PFSK-1 (cell line): ENCODE measurements at regions not wholly inside any gene's neighbourhood (a gene's known extent, or its start where the extent isn't known, plus 50 kb on each side); places are given as distances from the start of the nearest gene placed in this dataset.

Experiments used
- FOXP2 ChIP-seq: optimal IDR thresholded peaks from 2 replicates; pipeline ENCODE3; 2011; ENCODE audit warnings: borderline replicate concordance, control low read depth, inconsistent platforms; ENCODE audit not compliant: insufficient read depth; ENCODE audit errors: extremely low read length, extremely low read depth
- POLR2AphosphoS5 ChIP-seq: IDR thresholded peaks from 2 replicates; pipeline ENCODE4 v1.6.1; 2012; ENCODE audit warnings: low read depth, mild to moderate bottlenecking, control low read depth, low read length, moderate library complexity
- SIN3A ChIP-seq: IDR thresholded peaks from 2 replicates; pipeline ENCODE4 v1.6.1; 2012; ENCODE audit warnings: mild to moderate bottlenecking, low read length, moderate library complexity, borderline replicate concordance; ENCODE audit not compliant: insufficient read depth
- TAF1 ChIP-seq: IDR thresholded peaks from 2 replicates; pipeline ENCODE4 v1.6.1; 2012; ENCODE audit warnings: low read length, control low read depth, borderline replicate concordance; ENCODE audit not compliant: insufficient read depth
- TF ChIP-seq, protein P1 (sequence below), 2 experiments: IDR thresholded peaks; 2 replicates each; pipeline versions ENCODE4 v1.6.1 to v1.8.0; 2011 to 2012; ENCODE audit warnings: low read depth in 2 of 2, low read length in 2 of 2, control low read depth in 1 of 2, inconsistent platforms in 1 of 2, mild to moderate bottlenecking in 1 of 2, moderate library complexity in 1 of 2; ENCODE audit not compliant: insufficient read depth in 1 of 2

DNA sequence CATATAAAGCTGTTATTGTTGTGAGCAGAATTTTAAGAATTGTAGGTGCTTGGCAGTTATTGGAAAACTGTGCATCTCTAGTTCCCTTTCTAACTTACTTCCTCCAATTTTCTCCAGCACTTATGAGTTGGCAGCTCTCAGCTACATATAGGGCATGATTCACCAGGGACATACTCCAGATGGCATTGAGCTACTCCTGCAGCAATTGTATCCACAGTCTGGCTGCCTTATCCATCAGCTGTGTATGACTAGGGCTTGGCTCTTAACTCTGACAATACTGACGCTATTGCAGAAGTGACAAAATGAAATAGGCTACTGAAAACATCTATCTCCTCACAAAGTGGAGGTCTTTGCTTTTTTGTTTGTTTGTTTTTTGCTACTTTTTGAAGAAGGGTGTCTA, 276.7 kb downstream of the POU4F1 start:
- TF ChIP-seq, protein P1, sequence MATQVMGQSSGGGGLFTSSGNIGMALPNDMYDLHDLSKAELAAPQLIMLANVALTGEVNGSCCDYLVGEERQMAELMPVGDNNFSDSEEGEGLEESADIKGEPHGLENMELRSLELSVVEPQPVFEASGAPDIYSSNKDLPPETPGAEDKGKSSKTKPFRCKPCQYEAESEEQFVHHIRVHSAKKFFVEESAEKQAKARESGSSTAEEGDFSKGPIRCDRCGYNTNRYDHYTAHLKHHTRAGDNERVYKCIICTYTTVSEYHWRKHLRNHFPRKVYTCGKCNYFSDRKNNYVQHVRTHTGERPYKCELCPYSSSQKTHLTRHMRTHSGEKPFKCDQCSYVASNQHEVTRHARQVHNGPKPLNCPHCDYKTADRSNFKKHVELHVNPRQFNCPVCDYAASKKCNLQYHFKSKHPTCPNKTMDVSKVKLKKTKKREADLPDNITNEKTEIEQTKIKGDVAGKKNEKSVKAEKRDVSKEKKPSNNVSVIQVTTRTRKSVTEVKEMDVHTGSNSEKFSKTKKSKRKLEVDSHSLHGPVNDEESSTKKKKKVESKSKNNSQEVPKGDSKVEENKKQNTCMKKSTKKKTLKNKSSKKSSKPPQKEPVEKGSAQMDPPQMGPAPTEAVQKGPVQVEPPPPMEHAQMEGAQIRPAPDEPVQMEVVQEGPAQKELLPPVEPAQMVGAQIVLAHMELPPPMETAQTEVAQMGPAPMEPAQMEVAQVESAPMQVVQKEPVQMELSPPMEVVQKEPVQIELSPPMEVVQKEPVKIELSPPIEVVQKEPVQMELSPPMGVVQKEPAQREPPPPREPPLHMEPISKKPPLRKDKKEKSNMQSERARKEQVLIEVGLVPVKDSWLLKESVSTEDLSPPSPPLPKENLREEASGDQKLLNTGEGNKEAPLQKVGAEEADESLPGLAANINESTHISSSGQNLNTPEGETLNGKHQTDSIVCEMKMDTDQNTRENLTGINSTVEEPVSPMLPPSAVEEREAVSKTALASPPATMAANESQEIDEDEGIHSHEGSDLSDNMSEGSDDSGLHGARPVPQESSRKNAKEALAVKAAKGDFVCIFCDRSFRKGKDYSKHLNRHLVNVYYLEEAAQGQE (IDR thresholded peaks at IDR 0.05; ENCODE audit: insufficient read depth in 1 of 2, low read depth in 2 of 2, low read length in 2 of 2): no peak
- no peak for TF ChIP-seq SIN3A
- TF ChIP-seq TAF1: no peak
- no peak for TF ChIP-seq POLR2AphosphoS5
- no peak for TF ChIP-seq FOXP2

DNA sequence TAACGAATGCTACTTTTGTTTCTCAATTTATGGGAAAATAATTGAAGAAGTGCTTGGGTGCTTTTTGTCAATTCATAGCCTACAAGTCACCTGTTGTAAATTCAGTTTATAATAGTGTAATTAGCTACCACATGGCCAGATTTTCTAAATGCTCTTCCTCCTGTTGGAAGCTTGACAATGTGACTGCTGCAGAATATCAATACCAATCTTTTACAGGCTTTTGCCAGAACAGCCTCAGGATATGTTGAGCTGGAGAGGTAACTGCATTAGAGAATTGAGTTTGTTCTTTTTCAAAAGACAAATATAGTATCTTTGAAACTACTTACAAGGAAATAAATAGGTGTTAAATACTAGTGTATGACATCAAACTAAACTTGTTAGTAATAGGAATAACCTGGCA, 277.8 kb downstream of the POU4F1 start:
- no peak for TF ChIP-seq SIN3A
- no peak for TF ChIP-seq TAF1
- no peak for TF ChIP-seq POLR2AphosphoS5
- no peak for TF ChIP-seq FOXP2
- TF ChIP-seq, protein P1 (IDR thresholded peaks at IDR 0.05; ENCODE audit: insufficient read depth in 1 of 2, low read depth in 2 of 2, low read length in 2 of 2): no peak

DNA sequence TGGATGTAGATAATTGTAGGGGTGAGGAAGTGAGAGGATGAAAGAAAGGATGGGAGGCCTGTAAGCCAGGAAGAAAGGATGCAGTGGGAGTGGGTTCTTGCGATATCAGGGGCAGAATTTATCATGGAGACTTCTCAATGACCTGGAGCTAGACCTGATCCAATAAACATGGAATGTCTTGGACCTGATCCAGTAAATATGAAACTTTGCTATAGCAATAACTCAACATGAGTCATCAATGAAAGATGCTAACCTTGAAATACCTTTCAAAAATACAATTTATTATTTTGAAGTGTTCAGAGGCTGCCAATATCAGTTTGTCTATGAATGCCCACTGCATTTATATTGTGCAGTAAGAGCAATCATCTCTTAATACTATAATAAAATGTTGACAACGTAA, 279.5 kb downstream of the POU4F1 start:
- TF ChIP-seq TAF1: no peak
- TF ChIP-seq SIN3A: no peak
- TF ChIP-seq, protein P1 (IDR thresholded peaks at IDR 0.05; ENCODE audit: insufficient read depth in 1 of 2, low read depth in 2 of 2, low read length in 2 of 2): no peak
- no peak for TF ChIP-seq FOXP2
- no peak for TF ChIP-seq POLR2AphosphoS5

DNA sequence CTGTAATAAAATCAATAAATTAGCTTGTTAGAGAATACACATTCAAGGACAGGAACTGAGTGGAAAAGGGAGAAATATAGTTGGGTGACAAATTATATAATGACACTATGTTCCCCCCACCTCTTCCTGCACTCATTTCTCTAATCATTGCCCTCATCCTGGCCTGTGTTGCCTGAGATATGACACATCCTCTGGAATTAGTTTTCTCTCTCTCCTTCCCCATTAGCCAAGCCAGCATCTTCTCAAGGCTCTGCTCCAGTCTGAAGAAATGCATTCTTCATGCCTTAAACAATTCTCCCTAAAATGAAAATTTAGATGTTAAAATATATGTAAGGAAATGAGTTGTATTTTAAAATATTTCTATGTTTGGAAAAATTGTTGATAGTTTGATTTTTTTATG, 280.3 kb downstream of the POU4F1 start:
- TF ChIP-seq TAF1: no peak
- TF ChIP-seq, protein P1 (IDR thresholded peaks at IDR 0.05; ENCODE audit: insufficient read depth in 1 of 2, low read depth in 2 of 2, low read length in 2 of 2): no peak
- TF ChIP-seq POLR2AphosphoS5: no peak
- no peak for TF ChIP-seq FOXP2
- no peak for TF ChIP-seq SIN3A

DNA sequence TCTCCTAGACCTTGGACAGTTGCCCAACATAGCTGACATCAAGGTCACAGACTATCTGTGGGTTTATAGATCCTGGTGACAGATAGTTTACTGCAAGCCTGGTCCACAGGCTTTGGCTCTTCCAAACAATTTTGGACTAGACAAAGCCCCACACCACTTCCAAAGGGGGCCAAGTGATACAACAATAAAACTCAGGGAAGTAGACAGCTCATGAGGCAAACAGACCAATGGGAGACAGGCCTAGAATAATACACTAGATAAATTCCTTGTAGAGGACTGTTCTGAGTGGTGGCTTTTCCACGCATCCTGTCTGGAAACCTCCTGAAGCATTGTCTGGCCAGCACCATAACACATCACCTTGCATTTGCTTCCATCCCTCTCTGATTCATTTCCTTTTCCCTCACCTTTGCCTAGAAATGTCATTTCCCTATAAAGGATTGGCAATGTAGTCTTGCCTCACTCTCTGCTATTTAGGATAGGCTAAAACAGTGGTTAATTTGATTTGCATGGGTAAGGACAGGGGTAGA, 284.2 kb downstream of the POU4F1 start:
- TF ChIP-seq FOXP2 (no peak), POLR2AphosphoS5 (no peak), SIN3A (no peak), TAF1 (no peak)
- TF ChIP-seq, protein P1 (IDR thresholded peaks at IDR 0.05; ENCODE audit: insufficient read depth in 1 of 2, low read depth in 2 of 2, low read length in 2 of 2): no peak
